Keratinocyte (primary cell): ENCODE measurements at regions not wholly inside any gene's neighbourhood (a gene's known extent, or its start where the extent isn't known, plus 50 kb on each side); places are given as distances from the start of the nearest gene placed in this dataset.

Source experiments
- DNase-seq: peaks from one replicate; pipeline ENCODE4 v3.0.0-alpha.2; 2011; ENCODE audit warnings: low read depth, missing footprints, low spot score
- FAIRE-seq: peaks from 2 replicates; lab custom pipeline; 2011; peaks lifted over from hg19 to GRCh38; lab: Jason Lieb, UNC
- H2AFZ ChIP-seq: 2 replicates; pipeline ENCODE4 v1.6.0; 2012; ENCODE audit warnings: low read length, control low read depth, inconsistent platforms; ENCODE audit not compliant: control insufficient read depth
- H3K27ac ChIP-seq: 2 replicates; pipeline ENCODE4 v1.5.1; 2011; ENCODE audit warnings: low read length; ENCODE audit not compliant: control insufficient read depth, insufficient read depth
- H3K27me3 ChIP-seq: 3 replicates; pipeline ENCODE4 v1.6.0; 2011; ENCODE audit warnings: low read length; ENCODE audit not compliant: control insufficient read depth, insufficient read depth; ENCODE audit errors: extremely low read depth
- H3K36me3 ChIP-seq, 2 experiments: 2 replicates in 1 of 2; 3 replicates in 1 of 2; pipeline ENCODE4 v1.5.1; 2011; ENCODE audit warnings: low read length in 2 of 2, mild to moderate bottlenecking in 1 of 2; ENCODE audit not compliant: control insufficient read depth in 2 of 2, insufficient read depth in 2 of 2; ENCODE audit errors: extremely low read depth in 1 of 2
- H3K4me1 ChIP-seq: 3 replicates; pipeline ENCODE4 v1.5.1; 2011; ENCODE audit warnings: low read length; ENCODE audit not compliant: control insufficient read depth, insufficient read depth; ENCODE audit errors: extremely low read depth
- H3K4me2 ChIP-seq: 3 replicates; pipeline ENCODE4 v1.6.0; 2011; ENCODE audit warnings: low read depth, low read length; ENCODE audit not compliant: control insufficient read depth, insufficient read depth; ENCODE audit errors: extremely low read depth
- H3K4me3 ChIP-seq, 3 experiments: fragments of 200-600 bp in 1 of 3; sonication (generic) in 1 of 3; 2 replicates in 2 of 3; 3 replicates in 1 of 3; pipeline ENCODE4 v1.5.1; 2011 to 2016; ENCODE audit warnings: low read length in 3 of 3, mild to moderate bottlenecking in 3 of 3, control low read depth in 2 of 3, inconsistent platforms in 1 of 3, low read depth in 1 of 3, mixed read lengths in 1 of 3, mixed run types in 1 of 3, moderate library complexity in 1 of 3; ENCODE audit not compliant: control insufficient read depth in 2 of 3, insufficient read depth in 2 of 3; ENCODE audit errors: extremely low read depth in 1 of 3
- H3K79me2 ChIP-seq: 2 replicates; pipeline ENCODE4 v1.6.0; 2012; ENCODE audit warnings: low read length; ENCODE audit not compliant: control insufficient read depth, insufficient read depth
- H3K9ac ChIP-seq: 3 replicates; pipeline ENCODE4 v1.6.0; 2011; ENCODE audit warnings: low read length; ENCODE audit not compliant: control insufficient read depth, insufficient read depth; ENCODE audit errors: extremely low read depth
- H3K9me1 ChIP-seq: 3 replicates; pipeline ENCODE4 v1.6.0; 2011; ENCODE audit warnings: low read length; ENCODE audit not compliant: control insufficient read depth, insufficient read depth; ENCODE audit errors: extremely low read depth
- H3K9me3 ChIP-seq: 2 replicates; pipeline ENCODE4 v1.5.1; 2012; ENCODE audit warnings: low read depth, low read length; ENCODE audit not compliant: control insufficient read depth
- H4K20me1 ChIP-seq: 3 replicates; pipeline ENCODE4 v1.6.0; 2011; ENCODE audit warnings: low read length; ENCODE audit not compliant: control insufficient read depth, insufficient read depth; ENCODE audit errors: extremely low read depth
- EZH2 ChIP-seq: IDR thresholded peaks from one replicate; pipeline ENCODE4 v1.6.1; 2012; ENCODE audit warnings: inconsistent platforms, mild to moderate bottlenecking, low read length, moderate library complexity
- dilution Hi-C: fragments of 300-500 bp; cut with MboI; formaldehyde crosslinking; loops from one replicate; pipeline ENCODE4 v1.7.0; 2020; ENCODE audit warnings: low sequenced_read_pairs; ENCODE audit not compliant: extremely low pct_ligation_motif_present
- TF ChIP-seq, protein P1 (sequence below), 3 experiments: IDR thresholded peaks in 1 of 3; conservative IDR thresholded peaks in 1 of 3; optimal IDR thresholded peaks in 1 of 3; 2 replicates in 2 of 3; 3 replicates in 1 of 3; pipeline versions ENCODE3 to v1.5.1; 2011; ENCODE audit warnings: low read length in 3 of 3, mild to moderate bottlenecking in 3 of 3, moderate library complexity in 2 of 3, control low read depth in 1 of 3, inconsistent platforms in 1 of 3; ENCODE audit not compliant: insufficient read depth in 2 of 3; ENCODE audit errors: extremely low read depth in 1 of 3

DNA sequence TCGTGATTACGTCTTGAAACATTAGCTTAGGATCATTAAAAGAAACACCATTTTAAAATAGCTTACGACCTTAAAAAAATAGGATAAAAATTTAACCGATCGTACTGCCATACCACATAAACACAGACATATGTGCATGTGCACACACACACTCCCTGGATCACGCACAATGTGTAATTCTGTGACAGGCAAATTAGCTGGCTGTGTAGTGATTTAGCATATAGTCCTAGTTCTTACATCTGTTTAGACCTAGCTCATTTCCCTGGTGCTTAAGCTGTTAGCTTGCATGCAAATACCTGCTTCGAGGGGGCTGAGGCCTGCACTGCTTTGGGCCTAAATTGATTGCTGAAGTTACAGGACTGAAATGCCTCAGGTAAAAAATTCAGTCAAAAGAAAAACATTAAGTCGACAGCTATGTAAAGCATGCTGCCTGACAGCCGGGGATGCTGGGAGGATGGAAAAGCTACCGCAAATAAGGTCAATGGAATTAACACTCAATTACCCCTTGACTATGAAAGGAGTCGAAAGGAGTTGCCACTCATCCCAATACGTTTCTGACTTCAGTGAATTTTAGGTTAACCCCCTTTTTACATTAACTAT lies 267.1 kb upstream of the FZD8 start:
- Histone ChIP-seq H3K4me1 (peaks cover 43% of the 10 kb centered on the region), H3K27ac (no peak overlapping the region), H4K20me1 (no peaks in the 10 kb centered on the region), H3K36me3 (no peaks in the 10 kb centered on the region), H3K4me3 (no peak overlapping the region), H3K9ac (no peak overlapping the region), H2AFZ (no peak overlapping the region), H3K79me2 (no peaks in the 10 kb centered on the region), H3K9me3 (no peaks in the 10 kb centered on the region), H3K9me1 (no peaks in the 10 kb centered on the region), H3K4me2 (no peak overlapping the region), H3K27me3 (no peaks in the 10 kb centered on the region)
- FAIRE-seq (no peak), DNase-seq (no peak)
- TF ChIP-seq, protein P1, sequence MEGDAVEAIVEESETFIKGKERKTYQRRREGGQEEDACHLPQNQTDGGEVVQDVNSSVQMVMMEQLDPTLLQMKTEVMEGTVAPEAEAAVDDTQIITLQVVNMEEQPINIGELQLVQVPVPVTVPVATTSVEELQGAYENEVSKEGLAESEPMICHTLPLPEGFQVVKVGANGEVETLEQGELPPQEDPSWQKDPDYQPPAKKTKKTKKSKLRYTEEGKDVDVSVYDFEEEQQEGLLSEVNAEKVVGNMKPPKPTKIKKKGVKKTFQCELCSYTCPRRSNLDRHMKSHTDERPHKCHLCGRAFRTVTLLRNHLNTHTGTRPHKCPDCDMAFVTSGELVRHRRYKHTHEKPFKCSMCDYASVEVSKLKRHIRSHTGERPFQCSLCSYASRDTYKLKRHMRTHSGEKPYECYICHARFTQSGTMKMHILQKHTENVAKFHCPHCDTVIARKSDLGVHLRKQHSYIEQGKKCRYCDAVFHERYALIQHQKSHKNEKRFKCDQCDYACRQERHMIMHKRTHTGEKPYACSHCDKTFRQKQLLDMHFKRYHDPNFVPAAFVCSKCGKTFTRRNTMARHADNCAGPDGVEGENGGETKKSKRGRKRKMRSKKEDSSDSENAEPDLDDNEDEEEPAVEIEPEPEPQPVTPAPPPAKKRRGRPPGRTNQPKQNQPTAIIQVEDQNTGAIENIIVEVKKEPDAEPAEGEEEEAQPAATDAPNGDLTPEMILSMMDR (optimal IDR thresholded peaks at IDR 0.05 in 1 of 3, IDR thresholded peaks at IDR 0.05 in 1 of 3, conservative IDR thresholded peaks at IDR 0.05 in 1 of 3; ENCODE audit: extremely low read depth in 1 of 3, insufficient read depth in 2 of 3, low read length in 3 of 3) = no peak
- no peak for TF ChIP-seq EZH2
- dilution Hi-C loops = no loop called here

DNA sequence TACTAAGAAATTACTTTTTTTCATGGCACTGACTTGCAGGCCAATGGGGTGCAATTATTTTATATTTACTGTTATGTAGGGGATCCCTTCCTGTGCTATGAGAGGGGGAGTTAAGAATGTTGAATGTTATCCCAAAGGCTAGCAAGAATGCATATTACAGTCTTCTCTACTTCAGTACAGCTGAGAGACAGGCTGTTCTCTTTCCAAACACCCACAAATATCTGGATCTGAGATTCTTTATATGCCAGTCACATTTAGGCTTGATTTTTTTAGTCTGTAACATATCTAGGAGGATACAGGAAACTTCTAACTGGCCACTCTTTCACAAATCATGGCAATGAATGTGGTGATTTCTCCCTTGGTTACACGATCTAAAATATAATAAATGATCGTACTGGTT lies 266.4 kb upstream of the FZD8 start:
- Histone ChIP-seq H2AFZ (no peak overlapping the region), H4K20me1 (no peaks in the 10 kb centered on the region), H3K36me3 (no peaks in the 10 kb centered on the region), H3K9me1 (no peaks in the 10 kb centered on the region), H3K27ac (no peak overlapping the region), H3K4me1 (peaks cover 38% of the 10 kb centered on the region), H3K79me2 (no peaks in the 10 kb centered on the region), H3K4me3 (no peak overlapping the region), H3K9ac (no peak overlapping the region), H3K4me2 (no peak overlapping the region), H3K9me3 (no peaks in the 10 kb centered on the region), H3K27me3 (no peaks in the 10 kb centered on the region)
- dilution Hi-C loops = no loop called here
- DNase-seq (no peak), FAIRE-seq (no peak)
- TF ChIP-seq, protein P1 (optimal IDR thresholded peaks at IDR 0.05 in 1 of 3, IDR thresholded peaks at IDR 0.05 in 1 of 3, conservative IDR thresholded peaks at IDR 0.05 in 1 of 3; ENCODE audit: extremely low read depth in 1 of 3, insufficient read depth in 2 of 3, low read length in 3 of 3) = no peak
- no peak for TF ChIP-seq EZH2
